Suprapubic skin (tissue), 3 donors: ENCODE measurements at regions not wholly inside any gene's neighbourhood (a gene's known extent, or its start where the extent isn't known, plus 50 kb on each side); places are given as distances from the start of the nearest gene placed in this dataset.

Experiments used
- EP300 ChIP-seq: sonication (generic); formaldehyde crosslinking; IDR thresholded peaks from one replicate; pipeline ENCODE4 v1.6.1; 2017; ENCODE audit warnings: antibody characterized with exemption
- POLR2A ChIP-seq, 2 donors: fragments of 450-650 bp; IDR thresholded peaks; one replicate each; pipeline ENCODE4 v1.6.1; 2017; ENCODE audit warnings: antibody characterized with exemption in 2 of 2, mild to moderate bottlenecking in 2 of 2, moderate library complexity in 2 of 2
- TF ChIP-seq, protein P1 (sequence below), 2 donors: fragments of 200-600 bp in 1 of 2; fragments of 450-650 bp in 1 of 2; sonication (generic) in 1 of 2; IDR thresholded peaks; one replicate each; pipeline ENCODE4 v1.5.1; 2016 to 2019; ENCODE audit warnings: antibody characterized with exemption in 2 of 2, mild to moderate bottlenecking in 1 of 2, moderate library complexity in 1 of 2

DNA sequence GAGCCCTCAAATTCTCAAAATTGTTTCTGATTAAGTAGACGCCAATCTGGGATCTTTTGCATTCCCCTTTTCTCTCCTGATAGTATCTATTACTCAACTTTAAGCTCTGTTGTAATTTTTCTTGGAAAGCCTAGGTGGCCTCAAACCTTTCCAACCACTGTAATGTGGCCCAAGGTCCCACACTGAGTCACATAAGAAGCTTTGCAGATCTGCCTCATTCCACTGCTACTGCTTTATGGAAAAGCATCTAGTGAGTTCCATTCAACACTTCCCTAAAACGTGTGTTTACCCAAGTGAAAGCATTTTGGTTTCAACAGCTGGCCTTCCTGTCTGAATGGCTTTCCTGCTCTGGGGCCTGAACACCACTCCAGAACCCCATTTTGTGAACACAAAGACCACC, 493.6 kb upstream of the SPHKAP start:
- TF ChIP-seq, protein P1, sequence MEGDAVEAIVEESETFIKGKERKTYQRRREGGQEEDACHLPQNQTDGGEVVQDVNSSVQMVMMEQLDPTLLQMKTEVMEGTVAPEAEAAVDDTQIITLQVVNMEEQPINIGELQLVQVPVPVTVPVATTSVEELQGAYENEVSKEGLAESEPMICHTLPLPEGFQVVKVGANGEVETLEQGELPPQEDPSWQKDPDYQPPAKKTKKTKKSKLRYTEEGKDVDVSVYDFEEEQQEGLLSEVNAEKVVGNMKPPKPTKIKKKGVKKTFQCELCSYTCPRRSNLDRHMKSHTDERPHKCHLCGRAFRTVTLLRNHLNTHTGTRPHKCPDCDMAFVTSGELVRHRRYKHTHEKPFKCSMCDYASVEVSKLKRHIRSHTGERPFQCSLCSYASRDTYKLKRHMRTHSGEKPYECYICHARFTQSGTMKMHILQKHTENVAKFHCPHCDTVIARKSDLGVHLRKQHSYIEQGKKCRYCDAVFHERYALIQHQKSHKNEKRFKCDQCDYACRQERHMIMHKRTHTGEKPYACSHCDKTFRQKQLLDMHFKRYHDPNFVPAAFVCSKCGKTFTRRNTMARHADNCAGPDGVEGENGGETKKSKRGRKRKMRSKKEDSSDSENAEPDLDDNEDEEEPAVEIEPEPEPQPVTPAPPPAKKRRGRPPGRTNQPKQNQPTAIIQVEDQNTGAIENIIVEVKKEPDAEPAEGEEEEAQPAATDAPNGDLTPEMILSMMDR (IDR thresholded peaks at IDR 0.05) = no peak
- no peak for TF ChIP-seq EP300
- TF ChIP-seq POLR2A (IDR thresholded peaks at IDR 0.05) = no peak
